ENCODE measurements at regions not wholly inside any gene's neighbourhood (a gene's known extent, or its start where the extent isn't known, plus 50 kb on each side); places are given as distances from the start of the nearest gene placed in this dataset.

DNA sequence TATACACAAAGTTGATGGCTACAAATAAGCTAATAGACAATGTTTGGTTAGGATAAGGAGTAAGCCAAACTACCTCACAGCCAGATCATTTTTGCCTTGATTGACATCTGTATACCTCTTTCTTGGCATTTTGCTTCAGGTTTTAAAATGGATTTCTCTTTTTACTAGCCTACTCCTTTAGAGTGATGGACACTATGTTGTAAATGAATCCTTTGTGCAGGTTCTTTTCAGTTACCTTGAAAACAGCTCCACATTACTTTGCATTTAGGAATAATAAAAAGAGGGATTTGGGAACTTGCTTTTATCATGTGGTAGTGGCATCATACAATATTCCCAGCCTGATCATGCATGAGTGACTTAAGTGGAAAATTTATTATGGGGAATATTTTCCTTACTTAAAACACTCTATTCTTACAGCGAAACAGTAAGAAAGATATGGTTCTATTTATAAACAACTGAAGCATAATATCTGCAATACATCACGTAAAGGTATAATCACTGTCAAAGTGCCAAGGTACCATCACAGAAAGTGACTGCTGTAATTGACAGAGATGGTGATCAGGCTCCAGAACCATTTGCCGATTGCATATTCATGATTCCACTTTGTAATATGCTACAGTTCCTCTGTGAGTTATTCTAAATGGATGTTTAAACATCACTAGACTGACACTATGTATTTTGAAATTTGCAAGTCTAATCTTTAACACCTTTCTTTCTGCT, 327.0 kb downstream of the DMRTA1 start:
- no peak overlapping the region for H3K27ac ChIP-seq
- TF ChIP-seq, protein P1, sequence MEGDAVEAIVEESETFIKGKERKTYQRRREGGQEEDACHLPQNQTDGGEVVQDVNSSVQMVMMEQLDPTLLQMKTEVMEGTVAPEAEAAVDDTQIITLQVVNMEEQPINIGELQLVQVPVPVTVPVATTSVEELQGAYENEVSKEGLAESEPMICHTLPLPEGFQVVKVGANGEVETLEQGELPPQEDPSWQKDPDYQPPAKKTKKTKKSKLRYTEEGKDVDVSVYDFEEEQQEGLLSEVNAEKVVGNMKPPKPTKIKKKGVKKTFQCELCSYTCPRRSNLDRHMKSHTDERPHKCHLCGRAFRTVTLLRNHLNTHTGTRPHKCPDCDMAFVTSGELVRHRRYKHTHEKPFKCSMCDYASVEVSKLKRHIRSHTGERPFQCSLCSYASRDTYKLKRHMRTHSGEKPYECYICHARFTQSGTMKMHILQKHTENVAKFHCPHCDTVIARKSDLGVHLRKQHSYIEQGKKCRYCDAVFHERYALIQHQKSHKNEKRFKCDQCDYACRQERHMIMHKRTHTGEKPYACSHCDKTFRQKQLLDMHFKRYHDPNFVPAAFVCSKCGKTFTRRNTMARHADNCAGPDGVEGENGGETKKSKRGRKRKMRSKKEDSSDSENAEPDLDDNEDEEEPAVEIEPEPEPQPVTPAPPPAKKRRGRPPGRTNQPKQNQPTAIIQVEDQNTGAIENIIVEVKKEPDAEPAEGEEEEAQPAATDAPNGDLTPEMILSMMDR (conservative IDR thresholded peaks at IDR 0.05) = no peak

DNA sequence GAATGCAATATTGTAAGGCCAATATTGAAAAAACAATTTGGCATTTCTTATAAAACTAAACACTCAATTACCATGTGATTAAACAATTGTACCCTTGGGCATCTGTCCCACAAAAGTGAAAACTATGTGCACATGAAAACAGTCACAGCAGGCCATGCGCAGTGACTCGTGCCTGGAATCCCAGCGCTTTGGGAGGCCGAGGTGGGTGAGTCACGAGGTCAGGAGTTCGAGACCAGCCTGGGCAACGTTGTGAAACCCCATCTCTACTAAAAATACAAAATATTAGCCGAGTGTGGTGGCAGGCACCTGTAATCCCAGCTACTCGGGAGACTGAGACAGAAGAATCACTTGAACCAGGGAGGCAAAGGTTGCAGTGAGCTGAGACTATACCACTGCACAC, 343.7 kb downstream of the DMRTA1 start:
- H3K27ac ChIP-seq = no peak overlapping the region
- TF ChIP-seq, protein P1 (conservative IDR thresholded peaks at IDR 0.05) = no peak

DNA sequence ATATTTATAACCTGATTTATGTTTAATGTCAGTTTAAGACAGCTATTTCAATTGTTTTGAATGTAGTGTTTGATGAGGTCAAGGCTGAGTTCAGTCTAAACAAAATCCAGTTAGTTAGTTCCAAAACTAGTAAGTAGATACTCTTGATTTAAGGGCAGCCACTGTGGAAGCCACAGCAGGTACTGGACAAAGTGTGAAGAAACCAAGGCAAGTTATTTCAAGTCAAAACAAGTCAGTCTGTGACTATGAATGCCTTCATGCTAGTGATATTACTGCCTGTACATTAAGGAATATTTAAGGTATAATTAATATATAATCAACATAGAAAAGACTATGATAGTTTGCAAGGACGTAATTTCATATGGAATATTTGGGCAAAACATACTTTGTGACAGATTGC, 362.3 kb downstream of the DMRTA1 start:
- TF ChIP-seq, protein P1 (conservative IDR thresholded peaks at IDR 0.05) = no peak
- H3K27ac ChIP-seq = no peak overlapping the region

DNA sequence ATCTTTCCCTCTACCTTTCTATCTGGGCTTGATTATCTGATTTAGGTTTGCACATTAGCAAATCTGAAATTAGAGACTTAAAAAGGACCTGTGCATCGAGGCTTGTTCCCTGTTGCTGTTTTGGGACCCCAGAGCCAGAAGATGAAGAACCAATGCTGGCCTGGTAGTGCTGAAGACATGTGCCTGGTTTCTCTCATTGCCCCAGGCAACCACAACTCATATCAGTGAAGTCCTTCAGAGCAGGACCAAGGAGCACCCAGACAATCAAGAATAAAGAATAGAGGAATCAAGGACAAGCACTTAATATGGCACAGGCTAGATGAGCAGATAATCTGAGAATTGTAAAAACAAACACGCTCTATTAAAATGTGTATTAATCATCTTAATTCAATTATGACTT, 362.7 kb downstream of the DMRTA1 start:
- no peak overlapping the region for H3K27ac ChIP-seq
- TF ChIP-seq, protein P1 (conservative IDR thresholded peaks at IDR 0.05) = no peak

DNA sequence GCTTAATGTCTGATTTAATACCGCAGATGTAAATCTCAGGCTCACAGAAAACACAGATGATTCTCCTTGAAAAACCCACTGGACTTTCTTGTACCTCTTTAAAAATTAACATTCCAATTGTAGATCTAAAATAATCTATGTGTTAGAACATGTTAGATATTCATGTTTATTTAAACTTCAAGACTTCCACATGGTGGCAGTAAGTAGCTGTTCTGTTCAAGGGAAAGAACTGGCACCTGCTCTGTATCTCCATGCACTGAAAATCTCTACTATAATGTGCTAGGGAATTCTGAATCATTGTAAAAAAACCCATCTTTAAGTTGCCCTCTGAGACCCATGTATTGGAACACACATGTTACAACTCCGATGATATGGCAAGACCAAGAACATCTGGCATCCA, 366.9 kb downstream of the DMRTA1 start:
- TF ChIP-seq, protein P1 (conservative IDR thresholded peaks at IDR 0.05) = peak; percentile 82
- H3K27ac ChIP-seq = no peak overlapping the region

DNA sequence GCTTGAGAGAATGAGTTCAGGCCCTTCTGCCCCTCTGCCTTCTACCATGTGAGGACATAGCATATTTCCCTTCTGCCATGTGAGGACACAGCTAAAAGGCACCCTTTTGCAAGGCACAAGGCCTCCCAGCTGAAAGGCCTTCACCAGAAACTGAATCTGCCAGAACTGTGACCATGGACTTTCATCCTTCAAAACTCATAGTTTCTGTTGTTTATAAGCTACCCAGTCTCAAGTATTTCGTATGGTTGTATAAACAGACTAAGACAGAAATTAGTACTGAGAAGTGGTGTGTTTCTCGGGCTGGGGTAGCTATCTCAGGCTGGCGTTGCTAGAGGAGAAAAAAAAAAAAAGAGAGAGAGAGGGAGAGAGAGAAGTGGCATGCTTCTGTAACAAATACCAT, 368.6 kb downstream of the DMRTA1 start:
- TF ChIP-seq, protein P1 (conservative IDR thresholded peaks at IDR 0.05) = no peak

DNA sequence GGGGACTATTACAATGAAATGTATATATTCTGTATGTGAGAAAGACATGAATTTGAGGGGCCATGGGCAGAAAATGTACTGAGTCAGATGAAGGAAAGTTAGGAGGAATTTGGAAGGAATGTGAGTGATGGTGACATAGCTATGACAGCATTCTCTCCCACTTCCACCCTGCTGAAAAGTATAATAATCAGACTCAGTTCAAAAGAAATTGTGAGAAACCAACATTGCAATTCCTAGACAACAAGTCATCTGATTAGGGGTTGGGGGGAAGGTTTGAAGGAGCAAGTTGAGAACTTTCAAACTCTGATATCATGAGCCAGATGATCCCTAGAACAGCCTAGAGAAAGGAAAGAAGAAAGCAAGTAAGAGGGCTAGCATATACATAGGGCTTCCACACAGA, 370.6 kb downstream of the DMRTA1 start:
- TF ChIP-seq, protein P1 (conservative IDR thresholded peaks at IDR 0.05) = no peak
- no peak overlapping the region for H3K27ac ChIP-seq

More for the DNA sequence above, 368.6 kb downstream of the DMRTA1 start:
- no peak overlapping the region for H3K27ac ChIP-seq
